ENCODE measurements at regions not wholly inside any gene's neighbourhood (a gene's known extent, or its start where the extent isn't known, plus 50 kb on each side); places are given as distances from the start of the nearest gene placed in this dataset.

DNA sequence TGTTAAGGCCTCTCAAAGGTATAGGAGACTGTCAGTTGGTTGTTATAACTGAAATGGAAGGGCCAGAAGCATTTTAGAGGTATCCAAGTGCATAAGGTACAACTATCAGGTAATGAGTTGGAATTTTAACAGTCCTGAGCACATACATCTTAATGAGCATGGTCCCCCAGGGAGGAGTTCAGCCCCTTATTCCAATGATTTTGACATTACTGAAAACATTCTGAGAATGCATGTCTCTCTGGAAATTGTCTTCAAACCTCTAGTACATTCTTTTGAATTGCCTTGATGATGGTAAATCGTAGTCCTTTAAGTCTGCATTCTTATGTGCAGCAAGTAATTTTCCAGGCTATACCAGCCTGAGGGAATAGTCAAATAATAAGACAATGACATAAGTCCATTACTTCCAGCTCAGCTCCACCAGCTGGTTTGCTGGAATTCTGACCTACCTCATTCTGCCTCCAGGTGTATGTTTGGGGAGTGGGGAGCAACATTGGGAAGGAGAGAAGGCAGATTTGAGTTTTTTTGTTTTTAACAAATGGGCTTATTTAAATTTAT, 239.2 kb downstream of the MSRB3 start:
- H3K9me3 ChIP-seq (replicated peaks), result no peaks in the 10 kb centered on the region; the same call in 1 of the 2 replicates
- H3K36me3 ChIP-seq, result no peaks in the 10 kb centered on the region
- peaks cover 26% of the 10 kb centered on the region for H3K4me1 ChIP-seq
- H3K27me3 ChIP-seq, result no peaks in the 10 kb centered on the region
- DNase-seq, result no peak
- no peak overlapping the region for H3K4me3 ChIP-seq
- no peak overlapping the region for H3K27ac ChIP-seq

DNA sequence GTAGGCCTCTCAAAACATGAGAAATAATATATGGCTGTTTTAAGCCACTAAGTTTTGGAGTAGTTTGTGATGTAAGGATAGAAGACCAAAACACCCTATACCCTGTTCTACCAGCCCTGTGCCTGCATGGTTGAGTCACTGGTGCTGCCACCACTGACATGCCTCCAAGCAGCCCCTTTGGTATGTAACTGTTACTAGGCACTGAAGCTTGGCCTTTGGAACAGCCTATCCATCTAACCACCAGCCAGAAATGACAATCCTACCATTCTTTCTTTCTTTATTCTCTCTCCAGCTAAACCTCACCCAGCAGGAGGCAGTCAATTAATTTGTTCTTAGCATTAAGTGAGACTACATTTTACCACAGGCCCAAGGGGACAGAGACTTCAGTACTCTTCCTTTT, 240.3 kb downstream of the MSRB3 start:
- Histone ChIP-seq H3K27ac (no peak overlapping the region), H3K27me3 (no peaks in the 10 kb centered on the region), H3K36me3 (no peaks in the 10 kb centered on the region), H3K9me3 (replicated peaks) (no peaks in the 10 kb centered on the region; the same call in 1 of the 2 replicates), H3K4me3 (no peak overlapping the region), H3K4me1 (peaks cover 37% of the 10 kb centered on the region)
- no peak for DNase-seq

DNA sequence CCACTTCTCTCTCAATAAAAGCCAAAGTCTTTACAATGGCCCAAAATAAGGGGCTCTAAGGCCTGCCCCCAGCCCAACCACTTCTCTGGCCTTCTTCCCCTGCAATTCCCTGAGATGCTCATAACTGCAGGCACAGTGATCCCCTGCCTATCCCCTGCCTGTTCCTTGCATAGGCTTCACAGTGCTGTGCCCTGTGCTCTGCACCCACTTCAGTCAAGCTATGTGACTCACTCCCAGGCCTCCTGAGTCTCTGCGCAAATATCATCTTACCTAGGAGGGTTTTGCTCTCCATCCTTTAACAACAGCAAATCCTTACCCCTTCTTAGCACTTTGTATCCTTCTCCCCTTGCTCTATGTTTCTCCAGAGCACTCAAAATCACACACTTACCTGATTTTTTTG, 242.2 kb downstream of the MSRB3 start:
- H3K27ac ChIP-seq, result no peak overlapping the region
- no peaks in the 10 kb centered on the region; the same call in 1 of the 2 replicates for H3K9me3 ChIP-seq (replicated peaks)
- H3K27me3 ChIP-seq, result no peaks in the 10 kb centered on the region
- H3K36me3 ChIP-seq, result no peaks in the 10 kb centered on the region
- H3K4me1 ChIP-seq, result peaks cover 52% of the 10 kb centered on the region
- no peak for DNase-seq
- no peak overlapping the region for H3K4me3 ChIP-seq

DNA sequence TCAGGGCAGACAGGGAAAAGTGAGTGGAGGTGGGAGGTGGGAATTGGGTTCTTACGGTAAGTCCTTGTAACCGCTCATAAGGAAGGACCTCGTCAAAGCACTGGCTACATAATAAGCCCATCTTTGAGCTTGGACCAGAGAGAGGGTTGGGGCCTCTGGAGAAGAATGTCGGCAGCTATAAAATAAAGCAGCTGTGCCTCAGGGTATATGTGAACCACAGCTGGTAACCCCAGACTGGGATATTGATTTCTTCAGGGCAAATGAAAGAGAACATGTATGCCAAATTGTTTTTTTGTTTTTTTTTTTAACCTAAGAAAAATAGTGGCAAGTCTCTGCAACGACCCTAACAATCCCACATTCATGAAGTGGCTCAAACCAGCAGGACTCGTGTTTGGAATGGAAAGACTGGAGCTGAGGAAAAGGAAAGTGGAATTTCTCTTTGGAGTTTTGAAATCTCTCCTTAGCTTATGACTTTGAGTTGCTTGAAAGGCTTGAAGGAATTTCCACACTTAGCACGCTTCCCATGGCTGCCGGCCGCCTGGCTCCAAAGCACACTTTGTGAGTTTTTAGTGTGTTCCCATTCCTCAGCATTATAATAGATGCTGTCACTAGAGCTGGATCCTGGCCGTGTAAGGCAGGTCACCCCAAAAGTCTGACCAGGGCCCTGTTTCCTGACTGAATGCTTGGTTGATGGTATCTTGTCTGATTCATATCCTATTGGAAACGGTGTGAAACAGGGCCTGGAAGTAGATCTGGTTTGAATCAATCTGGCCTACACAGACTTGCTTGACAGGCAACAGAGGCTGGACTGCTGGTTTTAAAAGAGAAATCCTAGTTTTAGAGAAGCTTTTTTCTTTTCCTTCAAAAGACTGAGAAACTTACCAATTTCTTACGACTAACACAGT, 244.7 kb downstream of the MSRB3 start:
- no peak overlapping the region for H3K4me3 ChIP-seq
- peak overlapping the region; percentile 43; the same call in 1 of the 2 replicates for H3K27ac ChIP-seq
- DNase-seq, result peak; percentile 63 to 83
- H3K9me3 ChIP-seq (replicated peaks), result no peaks in the 10 kb centered on the region; the same call in 1 of the 2 replicates
- no peaks in the 10 kb centered on the region for H3K27me3 ChIP-seq
- H3K4me1 ChIP-seq, result peaks cover 38% of the 10 kb centered on the region
- H3K36me3 ChIP-seq, result no peaks in the 10 kb centered on the region

DNA sequence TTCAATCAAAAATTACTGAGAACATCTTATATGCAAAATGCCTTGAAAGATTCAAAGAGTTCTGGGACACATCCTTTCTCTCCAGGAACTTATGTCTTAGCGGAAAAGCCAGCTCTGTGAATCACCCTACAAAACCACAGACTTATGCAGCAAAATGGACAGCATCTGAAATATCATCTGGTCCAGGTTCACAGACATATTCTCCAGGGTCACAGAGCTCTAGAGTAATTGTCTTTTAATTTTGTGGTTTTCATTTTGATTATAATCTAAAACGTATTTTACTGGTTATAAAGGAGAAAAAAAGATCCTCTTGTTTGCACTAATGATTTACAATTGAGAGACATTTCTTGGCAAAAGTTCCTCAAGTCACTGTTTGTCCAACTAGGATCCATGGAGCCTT, 246.2 kb downstream of the MSRB3 start:
- Histone ChIP-seq H3K4me3 (no peak overlapping the region), H3K9me3 (replicated peaks) (no peaks in the 10 kb centered on the region; the same call in 1 of the 2 replicates), H3K4me1 (peaks cover 38% of the 10 kb centered on the region), H3K27me3 (no peaks in the 10 kb centered on the region), H3K36me3 (no peaks in the 10 kb centered on the region), H3K27ac (peak overlapping the region; percentile 12; the same call in 1 of the 2 replicates)
- DNase-seq, result peak in 1 of 2 experiments; percentile 51

DNA sequence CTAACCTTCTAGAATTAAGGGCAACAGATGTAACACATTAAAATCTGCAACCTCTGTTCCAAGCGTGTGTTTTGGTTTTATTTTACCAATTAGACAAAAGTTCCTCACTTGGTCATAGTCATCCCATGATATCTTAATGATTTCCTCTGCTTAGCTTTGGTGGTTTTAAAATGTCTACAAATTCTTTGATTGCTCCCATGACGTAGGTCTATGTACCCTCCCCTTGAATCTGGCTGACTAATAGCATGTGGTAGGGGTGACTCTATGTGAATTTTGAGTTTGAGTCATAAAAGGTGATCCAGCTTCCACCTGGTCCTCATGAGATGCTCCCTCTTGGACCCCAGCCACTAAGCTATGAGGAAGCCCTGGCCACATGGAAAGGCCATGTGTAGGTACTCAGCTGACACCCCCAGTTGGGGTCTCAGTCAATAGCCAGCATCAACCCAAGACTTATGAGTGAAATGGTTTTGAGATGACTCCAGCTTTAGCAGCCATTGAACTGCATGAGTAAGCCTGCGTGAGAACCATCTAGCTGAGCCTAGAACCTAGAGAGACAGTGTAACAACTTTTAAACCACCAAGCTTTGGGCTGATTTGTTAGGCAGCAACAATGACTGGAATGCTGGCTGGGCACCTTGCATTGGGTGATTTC, 247.1 kb downstream of the MSRB3 start:
- Histone ChIP-seq H3K9me3 (replicated peaks) (no peaks in the 10 kb centered on the region; the same call in 1 of the 2 replicates), H3K27ac (no peak overlapping the region), H3K36me3 (no peaks in the 10 kb centered on the region), H3K4me3 (no peak overlapping the region), H3K4me1 (peaks cover 42% of the 10 kb centered on the region), H3K27me3 (no peaks in the 10 kb centered on the region)
- DNase-seq, result no peak

DNA sequence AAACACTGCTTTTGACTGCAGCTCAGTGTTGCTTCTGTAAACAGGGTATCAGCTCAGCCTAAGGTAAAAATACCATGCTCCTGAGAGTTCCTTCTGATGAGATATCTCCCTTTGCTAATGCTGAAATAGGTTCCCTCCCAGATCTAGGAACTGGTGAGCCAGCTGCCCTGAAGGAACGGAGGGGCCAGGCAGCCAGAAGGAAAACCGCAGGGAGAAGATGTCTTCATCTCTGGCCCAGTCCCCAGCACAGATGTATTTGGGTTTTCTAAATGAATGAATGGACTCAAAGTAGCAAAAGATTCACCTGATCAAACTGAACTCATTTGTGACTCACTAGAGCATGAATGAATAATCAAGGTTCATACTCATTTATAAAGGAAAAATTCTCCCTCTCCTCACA, 247.8 kb downstream of the MSRB3 start:
- H3K9me3 ChIP-seq (replicated peaks), result no peaks in the 10 kb centered on the region; the same call in 1 of the 2 replicates
- H3K27me3 ChIP-seq, result no peaks in the 10 kb centered on the region
- peaks cover 42% of the 10 kb centered on the region for H3K4me1 ChIP-seq
- H3K27ac ChIP-seq, result no peak overlapping the region
- no peak overlapping the region for H3K4me3 ChIP-seq
- no peaks in the 10 kb centered on the region for H3K36me3 ChIP-seq
- DNase-seq, result no peak

DNA sequence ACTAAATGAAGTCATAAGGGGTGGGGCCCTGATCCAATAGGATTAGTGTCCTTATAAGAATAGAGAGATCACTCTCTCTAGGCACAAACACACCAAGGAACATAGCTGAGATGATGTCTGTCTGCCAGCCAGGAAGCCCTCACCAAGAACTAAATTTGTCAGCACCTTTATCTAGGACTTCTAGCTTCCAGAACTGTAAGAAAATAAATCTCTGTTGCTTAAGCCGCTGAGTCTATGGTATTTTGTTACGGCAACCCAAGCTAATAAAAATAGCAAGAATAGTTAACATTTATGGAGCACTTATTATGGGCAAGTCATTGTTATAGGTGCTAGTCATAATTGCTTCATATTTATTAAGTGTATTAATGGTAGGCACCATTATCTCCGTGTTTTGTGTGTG, 249.6 kb downstream of the MSRB3 start:
- Histone ChIP-seq H3K4me1 (peaks cover 42% of the 10 kb centered on the region), H3K4me3 (no peak overlapping the region), H3K9me3 (replicated peaks) (no peaks in the 10 kb centered on the region; the same call in 1 of the 2 replicates), H3K27ac (no peak overlapping the region), H3K27me3 (no peaks in the 10 kb centered on the region), H3K36me3 (no peaks in the 10 kb centered on the region)
- no peak for DNase-seq

DNA sequence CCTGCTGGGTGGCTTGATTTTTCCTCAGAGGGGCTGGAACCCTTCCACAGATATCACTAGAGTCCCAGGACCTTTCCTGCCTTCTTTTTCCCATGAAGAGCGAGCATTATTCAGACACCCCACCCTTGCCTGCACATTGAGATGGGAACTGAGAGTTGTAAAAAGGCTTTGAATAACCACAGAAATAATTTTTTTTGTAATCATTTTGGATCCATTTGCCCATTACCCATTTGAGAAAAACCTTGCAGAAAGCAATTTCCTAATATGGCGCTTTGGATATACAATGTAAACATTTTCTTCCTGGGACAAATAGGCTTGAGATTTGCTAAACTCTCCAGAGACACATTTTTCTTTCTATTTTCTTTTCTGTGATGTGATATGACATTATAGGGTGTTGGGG, 250.6 kb downstream of the MSRB3 start:
- Histone ChIP-seq H3K27ac (no peak overlapping the region), H3K27me3 (no peaks in the 10 kb centered on the region), H3K4me1 (peaks cover 42% of the 10 kb centered on the region), H3K4me3 (no peak overlapping the region), H3K9me3 (replicated peaks) (no peaks in the 10 kb centered on the region; the same call in 1 of the 2 replicates), H3K36me3 (no peaks in the 10 kb centered on the region)
- no peak for DNase-seq

DNA sequence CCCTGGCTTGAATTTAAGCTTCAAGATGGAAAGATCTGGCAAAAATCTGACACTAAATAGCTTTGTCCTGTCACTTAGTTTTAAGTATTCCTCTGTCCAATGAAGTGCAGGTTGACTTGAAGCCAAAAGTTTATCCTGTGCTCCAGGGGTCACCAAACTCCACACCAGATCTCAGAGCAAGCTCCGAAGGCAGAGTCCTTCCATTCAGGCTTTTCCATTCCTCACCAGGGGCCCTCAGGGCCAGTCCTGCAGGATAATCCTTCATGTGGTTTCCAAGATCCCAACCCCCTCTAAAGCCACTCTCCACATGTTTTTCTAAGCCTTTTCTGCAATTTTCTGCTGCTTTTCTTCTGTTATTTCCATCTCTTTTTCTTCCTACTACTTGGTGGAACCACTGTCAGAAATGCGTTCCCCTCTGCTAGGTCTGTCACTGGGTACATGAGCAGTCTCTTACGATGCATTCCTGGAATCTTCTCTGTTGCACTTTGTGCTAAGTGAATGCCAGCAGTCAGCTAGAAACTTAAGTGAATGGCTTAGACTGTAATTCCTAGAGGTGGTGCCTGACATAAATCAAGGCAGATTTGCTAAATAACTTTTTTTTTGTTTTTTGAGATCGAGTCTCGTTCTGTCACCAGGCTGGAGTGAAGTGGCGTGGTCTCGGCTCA, 251.4 kb downstream of the MSRB3 start:
- peak; percentile 17 to 40 for DNase-seq
- H3K9me3 ChIP-seq (replicated peaks), result no peaks in the 10 kb centered on the region
- H3K27me3 ChIP-seq, result no peaks in the 10 kb centered on the region
- H3K36me3 ChIP-seq, result no peaks in the 10 kb centered on the region
- H3K4me1 ChIP-seq, result peaks cover 39% of the 10 kb centered on the region
- H3K27ac ChIP-seq, result no peak overlapping the region
- no peak overlapping the region for H3K4me3 ChIP-seq

DNA sequence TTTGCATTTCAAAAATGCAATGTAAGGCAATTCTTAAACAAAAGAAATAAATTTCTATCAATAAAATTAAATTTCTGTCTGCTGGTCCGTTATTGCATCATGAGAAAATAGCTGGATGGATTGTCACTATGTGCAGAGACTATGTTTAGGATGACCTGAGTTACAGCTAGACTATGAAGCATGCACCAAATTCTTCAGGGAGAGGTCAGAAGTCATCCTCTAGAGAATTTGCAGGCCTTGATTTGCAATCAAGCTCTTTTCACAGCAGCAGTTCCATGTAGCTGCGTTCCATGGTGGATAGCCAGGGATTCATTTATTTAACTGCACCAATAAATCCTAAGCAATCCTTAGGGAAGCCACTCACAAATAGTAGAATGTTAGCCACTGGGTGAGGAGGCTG, 253.7 kb downstream of the MSRB3 start:
- Histone ChIP-seq H3K4me3 (peak overlapping the region; percentile 40), H3K4me1 (peaks cover 56% of the 10 kb centered on the region), H3K36me3 (no peaks in the 10 kb centered on the region), H3K27ac (peak overlapping the region; percentile 64), H3K27me3 (no peaks in the 10 kb centered on the region), H3K9me3 (replicated peaks) (no peaks in the 10 kb centered on the region)
- no peak for DNase-seq

DNA sequence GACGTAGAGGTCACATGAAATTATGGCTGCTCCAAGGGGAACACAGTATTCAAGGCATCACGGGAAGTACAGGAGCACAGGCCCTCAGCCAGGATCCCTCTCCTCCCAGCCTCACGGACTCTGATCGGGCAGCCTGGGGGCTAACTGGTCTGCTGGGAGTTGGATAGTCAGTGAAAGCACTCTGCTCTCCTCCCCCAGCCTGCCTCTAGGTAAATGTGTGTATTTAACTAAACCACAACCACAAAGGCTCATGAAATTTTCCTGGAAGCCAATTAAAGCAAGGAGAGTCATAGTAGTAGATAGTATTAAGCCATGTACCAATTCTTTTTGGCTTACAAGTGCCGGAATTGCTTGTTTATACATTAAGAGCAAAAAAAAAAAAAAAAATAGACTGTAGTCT, 254.3 kb downstream of the MSRB3 start:
- peak; percentile 88 to 90 for DNase-seq
- H3K4me3 ChIP-seq, result peak overlapping the region; percentile 40
- peaks cover 62% of the 10 kb centered on the region for H3K4me1 ChIP-seq
- H3K27ac ChIP-seq, result peak overlapping the region; percentile 64
- no peaks in the 10 kb centered on the region for H3K27me3 ChIP-seq
- no peaks in the 10 kb centered on the region for H3K9me3 ChIP-seq (replicated peaks)
- no peaks in the 10 kb centered on the region for H3K36me3 ChIP-seq

DNA sequence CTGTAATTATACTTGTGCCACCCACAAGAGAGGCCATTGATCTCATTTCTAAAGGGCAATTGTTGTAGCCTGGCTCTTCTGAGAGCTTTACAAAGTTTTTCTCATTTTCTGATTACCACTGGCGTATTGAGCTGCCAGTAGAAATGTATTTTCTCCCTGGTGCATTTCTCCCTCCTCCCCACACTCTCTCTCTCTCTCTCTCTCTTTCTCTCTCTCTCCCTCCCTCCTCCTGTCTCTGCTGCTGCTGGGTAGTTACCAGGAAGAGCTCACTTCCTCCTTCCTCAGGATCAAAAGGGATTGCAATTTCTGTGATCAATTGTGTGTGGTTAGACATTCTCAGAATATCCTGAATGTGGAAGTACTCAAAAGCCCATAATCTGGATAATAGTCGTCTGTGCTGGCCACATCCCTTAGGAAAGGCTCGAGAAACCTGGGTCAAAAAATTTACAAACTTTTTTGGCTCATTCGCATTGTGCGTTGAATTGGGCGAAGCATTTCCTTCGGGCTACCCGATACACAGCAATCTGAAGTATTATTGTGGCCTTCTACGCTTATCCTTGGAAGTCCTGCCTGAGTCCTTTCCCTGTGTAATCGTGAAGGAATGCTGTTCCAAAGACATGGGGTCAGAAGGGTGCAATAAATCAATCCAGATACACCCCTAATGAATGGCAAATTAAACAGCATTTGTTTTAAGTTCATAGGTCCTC, 254.8 kb downstream of the MSRB3 start:
- Histone ChIP-seq H3K9me3 (replicated peaks) (no peaks in the 10 kb centered on the region), H3K4me3 (peak overlapping the region; percentile 40), H3K27ac (peak overlapping the region; percentile 64), H3K36me3 (no peaks in the 10 kb centered on the region), H3K4me1 (peaks cover 66% of the 10 kb centered on the region), H3K27me3 (no peaks in the 10 kb centered on the region)
- peak; percentile 34 to 73 for DNase-seq

DNA sequence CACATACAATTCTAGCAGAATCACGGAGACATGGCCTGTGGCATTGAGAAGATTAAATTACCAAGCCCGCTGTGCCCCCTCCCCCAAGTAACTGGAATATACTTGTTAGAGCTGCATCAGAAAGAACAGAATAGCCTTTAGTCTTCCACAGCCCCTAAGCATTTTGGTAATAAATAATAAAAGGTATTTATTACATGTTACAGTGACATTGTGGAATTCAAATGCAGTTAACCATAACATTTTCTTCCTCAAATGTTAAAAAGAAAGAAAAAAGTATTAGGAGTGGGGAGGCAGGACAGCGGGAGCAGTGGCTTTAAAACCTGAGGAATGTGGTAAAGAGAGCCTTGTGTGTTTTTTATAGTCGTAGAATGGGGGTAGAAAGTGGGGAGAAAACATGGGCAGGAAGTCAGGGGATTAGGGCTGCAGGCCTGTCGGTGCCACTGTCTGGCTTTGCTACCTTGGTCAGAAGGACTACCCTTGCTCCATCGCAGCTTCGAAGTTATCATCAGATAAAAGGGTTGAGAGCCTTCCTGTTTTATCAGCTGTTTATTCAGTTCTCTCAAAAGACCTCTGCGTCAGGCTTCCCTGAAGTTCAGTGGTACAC, 255.9 kb downstream of the MSRB3 start:
- DNase-seq, result peak; percentile 86 to 91
- Histone ChIP-seq H3K36me3 (no peaks in the 10 kb centered on the region), H3K4me3 (peak overlapping the region; percentile 40), H3K4me1 (peaks cover 66% of the 10 kb centered on the region), H3K9me3 (replicated peaks) (peaks cover 3% of the 10 kb centered on the region; the same call in 1 of the 2 replicates), H3K27ac (peak overlapping the region; percentile 64), H3K27me3 (no peaks in the 10 kb centered on the region)
